GM06990 (cell line): ENCODE measurements at regions not wholly inside any gene's neighbourhood (a gene's known extent, or its start where the extent isn't known, plus 50 kb on each side); places are given as distances from the start of the nearest gene placed in this dataset.

Experiments
- DNase-seq: peaks from one replicate; pipeline ENCODE4 v3.0.0-alpha.2; 2011; ENCODE audit not compliant: insufficient read length; ENCODE audit errors: extremely low read depth
- H3K27me3 ChIP-seq: replicated peaks from 2 replicates; pipeline ENCODE4 v1.6.0; 2011; ENCODE audit warnings: low read length; ENCODE audit not compliant: control insufficient read depth, insufficient read depth
- H3K36me3 ChIP-seq: 2 replicates; pipeline ENCODE4 v1.5.1; 2011; ENCODE audit warnings: low read length; ENCODE audit not compliant: control insufficient read depth, insufficient read depth
- H3K4me3 ChIP-seq: replicated peaks from 2 replicates; pipeline ENCODE4 v1.5.1; 2011; ENCODE audit warnings: low read depth, mild to moderate bottlenecking, control low read depth, low read length
- CTCF ChIP-seq: IDR thresholded peaks from 2 replicates; pipeline ENCODE4 v1.5.1; 2011; ENCODE audit warnings: low read length, control low read depth, mild to moderate bottlenecking, inconsistent platforms; ENCODE audit not compliant: insufficient read depth, poor library complexity, severe bottlenecking

- TF ChIP-seq CTCF: no peak
- H3K27me3 ChIP-seq: no peaks in the 10 kb centered on the region
Observed at GRCh38 chr2:567865-568638, 109.2 kb downstream of the TMEM18 start.

GRCh38 chr2:567496-567864 is 109.7 kb downstream of the TMEM18 start:
- no peak for DNase-seq
- Histone ChIP-seq H3K36me3 (no peaks in the 10 kb centered on the region), H3K4me3 (no peak overlapping the region), H3K27me3 (no peaks in the 10 kb centered on the region)
- TF ChIP-seq CTCF: no peak

More at GRCh38 chr2:567865-568638, 109.2 kb downstream of the TMEM18 start:
- no peak for DNase-seq
- H3K4me3 ChIP-seq: no peak overlapping the region
- H3K36me3 ChIP-seq: no peaks in the 10 kb centered on the region

- Histone ChIP-seq H3K27me3 (no peaks in the 10 kb centered on the region), H3K36me3 (no peaks in the 10 kb centered on the region), H3K4me3 (no peak overlapping the region)
- no peak for DNase-seq
- TF ChIP-seq CTCF: no peak
Observed at GRCh38 chr2:566379-567313, 110.6 kb downstream of the TMEM18 start.

- no peak for TF ChIP-seq CTCF
- H3K4me3 ChIP-seq: no peak overlapping the region
- no peak for DNase-seq
- no peaks in the 10 kb centered on the region for H3K27me3 ChIP-seq
- H3K36me3 ChIP-seq: no peaks in the 10 kb centered on the region
Observed at GRCh38 chr2:564471-565181, 112.6 kb downstream of the TMEM18 start.

- TF ChIP-seq CTCF: no peak
- H3K4me3 ChIP-seq: no peak overlapping the region
- H3K36me3 ChIP-seq: no peaks in the 10 kb centered on the region
- no peak for DNase-seq
- no peaks in the 10 kb centered on the region for H3K27me3 ChIP-seq
Observed at GRCh38 chr2:563512-563911, 113.7 kb downstream of the TMEM18 start.
